RWPE2 (cell line): ENCODE measurements at regions not wholly inside any gene's neighbourhood (a gene's known extent, or its start where the extent isn't known, plus 50 kb on each side); places are given as distances from the start of the nearest gene placed in this dataset.

Source experiments
- ATAC-seq: fragments of 200-7000 bp; cut with Tn5 transposase; 3 replicates; pipeline ENCODE4 v1.9.1; 2021; ENCODE audit warnings: low read depth
- DNase-seq: peaks from one replicate; pipeline ENCODE4 v3.0.0-alpha.2; 2020; ENCODE audit warnings: low spot score
- H3K27ac ChIP-seq: fragments of 450-650 bp; 2 replicates; pipeline ENCODE4 v1.5.1; 2017; ENCODE audit warnings: mild to moderate bottlenecking; ENCODE audit not compliant: poor library complexity, severe bottlenecking
- H3K27me3 ChIP-seq: fragments of 250-450 bp; sonication (Bioruptor Pico); 2 replicates; pipeline ENCODE4 v1.5.1; 2021; ENCODE audit warnings: mild to moderate bottlenecking, moderate library complexity; ENCODE audit not compliant: insufficient read depth, poor library complexity, severe bottlenecking
- H3K36me3 ChIP-seq: fragments of 250-450 bp; sonication (Bioruptor Pico); 2 replicates; pipeline ENCODE4 v1.5.1; 2020; ENCODE audit warnings: low read depth, mild to moderate bottlenecking, moderate library complexity
- H3K4me1 ChIP-seq: fragments of 250-450 bp; sonication (Bioruptor Pico); 2 replicates; pipeline ENCODE4 v1.5.1; 2021; ENCODE audit warnings: mild to moderate bottlenecking, moderate library complexity; ENCODE audit not compliant: insufficient read depth, poor library complexity, severe bottlenecking
- H3K4me3 ChIP-seq: fragments of 250-450 bp; sonication (Bioruptor Pico); 2 replicates; pipeline ENCODE4 v1.5.1; 2021; ENCODE audit warnings: mild to moderate bottlenecking, moderate library complexity; ENCODE audit not compliant: severe bottlenecking
- H3K9me3 ChIP-seq: fragments of 250-450 bp; sonication (Bioruptor Pico); 2 replicates; pipeline ENCODE4 v1.5.1; 2021; ENCODE audit warnings: mild to moderate bottlenecking, moderate library complexity; ENCODE audit not compliant: severe bottlenecking
- CTCF ChIP-seq: fragments of 450-650 bp; IDR thresholded peaks from one replicate; pipeline ENCODE4 v1.5.1; 2017; ENCODE audit warnings: mild to moderate bottlenecking, moderate library complexity; ENCODE audit not compliant: poor library complexity, severe bottlenecking

GRCh38 chr13:107900775-107901174 is 314.6 kb downstream of the LIG4 start:
- Histone ChIP-seq H3K9me3 (no peaks in the 10 kb centered on the region), H3K4me3 (no peak overlapping the region), H3K27me3 (no peaks in the 10 kb centered on the region), H3K36me3 (no peaks in the 10 kb centered on the region), H3K27ac (no peak overlapping the region), H3K4me1 (no peaks in the 10 kb centered on the region)
- no peak for TF ChIP-seq CTCF
- ATAC-seq (no peak), DNase-seq (no peak)

GRCh38 chr13:107886118-107886517 is 329.2 kb downstream of the LIG4 start:
- no peaks in the 10 kb centered on the region for H3K4me1 ChIP-seq
- peaks cover 12% of the 10 kb centered on the region for H3K9me3 ChIP-seq
- H3K4me3 ChIP-seq, result no peak overlapping the region
- no peak overlapping the region for H3K27ac ChIP-seq
- DNase-seq (no peak), ATAC-seq (no peak)
- no peaks in the 10 kb centered on the region for H3K36me3 ChIP-seq
- no peak for TF ChIP-seq CTCF
- H3K27me3 ChIP-seq, result no peaks in the 10 kb centered on the region

GRCh38 chr13:107884564-107884963 is 330.8 kb downstream of the LIG4 start:
- Histone ChIP-seq H3K4me3 (no peak overlapping the region), H3K9me3 (peaks cover 14% of the 10 kb centered on the region), H3K36me3 (no peaks in the 10 kb centered on the region), H3K4me1 (no peaks in the 10 kb centered on the region), H3K27me3 (no peaks in the 10 kb centered on the region), H3K27ac (no peak overlapping the region)
- DNase-seq (no peak), ATAC-seq (no peak)
- no peak for TF ChIP-seq CTCF

GRCh38 chr13:107883561-107884175 is 331.7 kb downstream of the LIG4 start:
- peaks cover 14% of the 10 kb centered on the region for H3K9me3 ChIP-seq
- no peak overlapping the region for H3K4me3 ChIP-seq
- no peak for TF ChIP-seq CTCF
- DNase-seq (no peak), ATAC-seq (peak; percentile 78)
- H3K36me3 ChIP-seq, result no peaks in the 10 kb centered on the region
- H3K4me1 ChIP-seq, result no peaks in the 10 kb centered on the region
- no peaks in the 10 kb centered on the region for H3K27me3 ChIP-seq
- peak overlapping the region; percentile 21 for H3K27ac ChIP-seq

GRCh38 chr13:107882708-107883560 is 332.4 kb downstream of the LIG4 start:
- no peak for ATAC-seq
- H3K27ac ChIP-seq, result peak overlapping the region; percentile 21
- no peaks in the 10 kb centered on the region for H3K4me1 ChIP-seq
- no peaks in the 10 kb centered on the region for H3K27me3 ChIP-seq
- no peak overlapping the region for H3K4me3 ChIP-seq
- no peak for DNase-seq
- peaks cover 14% of the 10 kb centered on the region for H3K9me3 ChIP-seq
- no peak for TF ChIP-seq CTCF
- no peaks in the 10 kb centered on the region for H3K36me3 ChIP-seq
